ENCODE measurements at regions not wholly inside any gene's neighbourhood (a gene's known extent, or its start where the extent isn't known, plus 50 kb on each side); places are given as distances from the start of the nearest gene placed in this dataset.

GRCh38 chr22:19644314-19645223 lies 69.7 kb upstream of the SEPTIN5 start (continued):
- TF ChIP-seq, protein P1, sequence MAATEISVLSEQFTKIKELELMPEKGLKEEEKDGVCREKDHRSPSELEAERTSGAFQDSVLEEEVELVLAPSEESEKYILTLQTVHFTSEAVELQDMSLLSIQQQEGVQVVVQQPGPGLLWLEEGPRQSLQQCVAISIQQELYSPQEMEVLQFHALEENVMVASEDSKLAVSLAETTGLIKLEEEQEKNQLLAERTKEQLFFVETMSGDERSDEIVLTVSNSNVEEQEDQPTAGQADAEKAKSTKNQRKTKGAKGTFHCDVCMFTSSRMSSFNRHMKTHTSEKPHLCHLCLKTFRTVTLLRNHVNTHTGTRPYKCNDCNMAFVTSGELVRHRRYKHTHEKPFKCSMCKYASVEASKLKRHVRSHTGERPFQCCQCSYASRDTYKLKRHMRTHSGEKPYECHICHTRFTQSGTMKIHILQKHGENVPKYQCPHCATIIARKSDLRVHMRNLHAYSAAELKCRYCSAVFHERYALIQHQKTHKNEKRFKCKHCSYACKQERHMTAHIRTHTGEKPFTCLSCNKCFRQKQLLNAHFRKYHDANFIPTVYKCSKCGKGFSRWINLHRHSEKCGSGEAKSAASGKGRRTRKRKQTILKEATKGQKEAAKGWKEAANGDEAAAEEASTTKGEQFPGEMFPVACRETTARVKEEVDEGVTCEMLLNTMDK (IDR thresholded peaks at IDR 0.05; ENCODE audit: borderline replicate concordance, insufficient read depth, low read depth, low read length, poor library complexity, severe bottlenecking) = peak; percentile 10

GRCh38 chr22:19645391-19645790 lies 68.9 kb upstream of the SEPTIN5 start:
- CTCF ChIA-PET (ENCODE audit: low intra/inter-chr PET ratio) = interaction anchor here (0.8 kb wide), 1 partner anchor 15 kb away, joined by 5 read pairs; no protein-coding TSS in a partner anchor
- FAIRE-seq (no peak), DNase-seq (ENCODE audit: extremely low read depth in 1 of 4, low spot score in 3 of 4) (peak in 2 of 4 experiments; percentile 69 to 78), ATAC-seq (peak; percentile 31; the same call in 2 of the 3 replicates)
- Histone ChIP-seq H3K4me1 (replicated peaks in 1 of 2; ENCODE audit: control insufficient read depth in 2 of 2, insufficient read depth in 2 of 2, low read length in 2 of 2) (peaks cover 34 to 37% of the 10 kb centered on the region in 2 experiments; a peak in 4 of 5 replicates), H3K9ac (ENCODE audit: insufficient read depth in 1 of 2, low read depth in 2 of 2, low read length in 2 of 2) (no peak overlapping the region), H3K27me3 (ENCODE audit: control insufficient read depth in 2 of 2, insufficient read depth in 2 of 2, low read length in 2 of 2) (peaks cover 0 to 6% of the 10 kb centered on the region in 2 experiments; a peak in 1 of 5 replicates), H3K27ac (ENCODE audit: extremely low read depth, low read depth, low read length) (no peak overlapping the region), H3K9me1 (ENCODE audit: control insufficient read depth, insufficient read depth, low read length) (peaks cover 4% of the 10 kb centered on the region), H4K20me1 (replicated peaks; ENCODE audit: control insufficient read depth, insufficient read depth, low read length) (no peaks in the 10 kb centered on the region), H3K36me3 (ENCODE audit: control insufficient read depth, insufficient read depth, low read length) (no peaks in the 10 kb centered on the region), H2AFZ (ENCODE audit: low read depth, low read length) (peak overlapping the region; percentile 64), H3K4me2 (ENCODE audit: insufficient read depth, low read length) (no peak overlapping the region), H3K9me3 (replicated peaks; ENCODE audit: control insufficient read depth, insufficient read depth, low read depth, low read length) (peaks cover 24% of the 10 kb centered on the region), H3K4me3 (no peak overlapping the region), H3K79me2 (ENCODE audit: control insufficient read depth, insufficient read depth, low read length) (no peaks in the 10 kb centered on the region)
- intact Hi-C loops (cut with micrococcal nuclease) (loop anchor here (2.0 kb wide), 1 partner anchor 49 kb away; no protein-coding TSS in a partner anchor), in situ Hi-C loops (cut with MboI) (no loop called here)
- POLR2A ChIA-PET = interaction anchor here (0.6 to 2.4 kb wide), 13 partner anchors 8 to 519 kb away, joined by 3 to 19 read pairs (median 4); partner anchors contain the start of gene GP1BB
- WGBS (ENCODE audit: insufficient coverage, low coverage, missing lambda C conversion rate) = 23% methylated on average over 6 of the region's 6 CpGs
- no TSS peak for BruUV-seq (replicated peaks)
- TF ChIP-seq, protein P2, sequence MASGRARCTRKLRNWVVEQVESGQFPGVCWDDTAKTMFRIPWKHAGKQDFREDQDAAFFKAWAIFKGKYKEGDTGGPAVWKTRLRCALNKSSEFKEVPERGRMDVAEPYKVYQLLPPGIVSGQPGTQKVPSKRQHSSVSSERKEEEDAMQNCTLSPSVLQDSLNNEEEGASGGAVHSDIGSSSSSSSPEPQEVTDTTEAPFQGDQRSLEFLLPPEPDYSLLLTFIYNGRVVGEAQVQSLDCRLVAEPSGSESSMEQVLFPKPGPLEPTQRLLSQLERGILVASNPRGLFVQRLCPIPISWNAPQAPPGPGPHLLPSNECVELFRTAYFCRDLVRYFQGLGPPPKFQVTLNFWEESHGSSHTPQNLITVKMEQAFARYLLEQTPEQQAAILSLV (tag; IDR thresholded peaks at IDR 0.05) = no peak
- TF ChIP-seq SIN3A (IDR thresholded peaks at IDR 0.05; ENCODE audit: borderline replicate concordance in 2 of 2, control insufficient read depth in 1 of 2, low read depth in 2 of 2, low read length in 2 of 2) (0 out of 4 replicates have a peak, but pooled peaks of 1 of the 2 experiments have one; percentile 19), CREB3 (tag; conservative IDR thresholded peaks at IDR 0.05; ENCODE audit: low read depth) (no peak), ZNF384 (IDR thresholded peaks at IDR 0.05; ENCODE audit: low read depth, low read length) (peak; percentile 80), SRSF9 (IDR thresholded peaks at IDR 0.05; ENCODE audit: borderline replicate concordance, low read depth, low read length) (no peak), ARHGAP35 (IDR thresholded peaks at IDR 0.05; ENCODE audit: partially characterized antibody) (no peak), ETS1 (conservative IDR thresholded peaks at IDR 0.05; ENCODE audit: control insufficient read depth, low read depth, low read length) (peak; percentile 28; the same call in 1 of the 2 replicates), PRMT5 (CRISPR knock-in tag; IDR thresholded peaks at IDR 0.05) (no peak), ATF1 (CRISPR knock-in tag; IDR thresholded peaks at IDR 0.05) (0 out of 2 replicates have a peak, but pooled peaks have one; percentile 3), ATF1 (tag; IDR thresholded peaks at IDR 0.05) (no peak)
